Left ventricle myocardium inferior (tissue), 1 donor: ENCODE measurements at regions not wholly inside any gene's neighbourhood (a gene's known extent, or its start where the extent isn't known, plus 50 kb on each side); places are given as distances from the start of the nearest gene placed in this dataset.

Experiments used
- DNase-seq: peaks from one replicate; pipeline ENCODE4 v3.0.0-alpha.2; 2020
- H3K27ac ChIP-seq: fragments of 200-600 bp; replicated peaks from 2 replicates; pipeline ENCODE4 v1.8.0; 2021
- H3K27me3 ChIP-seq: fragments of 200-600 bp; 2 replicates; pipeline ENCODE4 v1.8.0; 2021; ENCODE audit warnings: low read depth
- H3K36me3 ChIP-seq: fragments of 200-600 bp; 2 replicates; pipeline ENCODE4 v1.8.0; 2021
- H3K4me1 ChIP-seq: fragments of 200-600 bp; 2 replicates; pipeline ENCODE4 v1.8.0; 2021
- H3K4me3 ChIP-seq: fragments of 200-600 bp; 2 replicates; pipeline ENCODE4 v1.8.0; 2021; ENCODE audit warnings: mild to moderate bottlenecking, moderate library complexity
- H3K9me3 ChIP-seq: fragments of 200-600 bp; replicated peaks from 2 replicates; pipeline ENCODE4 v1.8.0; 2021
- CTCF ChIP-seq: fragments of 200-600 bp; IDR thresholded peaks from 2 replicates; pipeline ENCODE4 v1.8.0; 2021; ENCODE audit warnings: antibody characterized with exemption, mild to moderate bottlenecking, borderline replicate concordance
- intact Hi-C: fragments of 100-400 bp; cut with micrococcal nuclease; formaldehyde crosslinking; loops from one replicate; pipeline ENCODE4 v1.11.0; 2022
- donor health status: DM: no; HTN: yes; CAD: no; lungs with severe emphysema.

- intact Hi-C loops: no loop called here
- H3K27ac ChIP-seq: no peak overlapping the region
- DNase-seq: no peak
- H3K36me3 ChIP-seq: no peaks in the 10 kb centered on the region
- TF ChIP-seq CTCF: no peak
- H3K4me1 ChIP-seq: no peaks in the 10 kb centered on the region
- H3K27me3 ChIP-seq: peaks cover 48% of the 10 kb centered on the region
- no peak overlapping the region for H3K4me3 ChIP-seq
- no peaks in the 10 kb centered on the region for H3K9me3 ChIP-seq
Measured at GRCh38 chr4:183029365-183029764, 69.7 kb upstream of the WWC2 start.

GRCh38 chr4:183026701-183027100 lies 72.4 kb upstream of the WWC2 start:
- Histone ChIP-seq H3K27me3 (peaks cover 50% of the 10 kb centered on the region), H3K27ac (no peak overlapping the region), H3K36me3 (no peaks in the 10 kb centered on the region), H3K4me3 (no peak overlapping the region), H3K9me3 (no peaks in the 10 kb centered on the region), H3K4me1 (no peaks in the 10 kb centered on the region)
- no peak for DNase-seq
- no peak for TF ChIP-seq CTCF
- intact Hi-C loops: no loop called here

- no peak for DNase-seq
- no peaks in the 10 kb centered on the region for H3K4me1 ChIP-seq
- TF ChIP-seq CTCF: no peak
- no peak overlapping the region for H3K27ac ChIP-seq
- H3K9me3 ChIP-seq: no peaks in the 10 kb centered on the region
- no peak overlapping the region for H3K4me3 ChIP-seq
- no peaks in the 10 kb centered on the region for H3K36me3 ChIP-seq
- H3K27me3 ChIP-seq: peaks cover 68% of the 10 kb centered on the region
- intact Hi-C loops: no loop called here
Measured at GRCh38 chr4:183022617-183023016, 76.4 kb upstream of the WWC2 start.

GRCh38 chr4:183017962-183018361 lies 81.1 kb upstream of the WWC2 start:
- H3K4me3 ChIP-seq: no peak overlapping the region
- DNase-seq: no peak
- H3K27ac ChIP-seq: no peak overlapping the region
- intact Hi-C loops: no loop called here
- H3K27me3 ChIP-seq: peaks cover 90% of the 10 kb centered on the region
- no peaks in the 10 kb centered on the region for H3K9me3 ChIP-seq
- H3K36me3 ChIP-seq: no peaks in the 10 kb centered on the region
- TF ChIP-seq CTCF: no peak
- H3K4me1 ChIP-seq: no peaks in the 10 kb centered on the region

- H3K4me1 ChIP-seq: no peaks in the 10 kb centered on the region
- peaks cover 93% of the 10 kb centered on the region for H3K27me3 ChIP-seq
- no peak for TF ChIP-seq CTCF
- no peak overlapping the region for H3K27ac ChIP-seq
- no peaks in the 10 kb centered on the region for H3K9me3 ChIP-seq
- no peaks in the 10 kb centered on the region for H3K36me3 ChIP-seq
- DNase-seq: peak; percentile 35
- intact Hi-C loops: no loop called here
- no peak overlapping the region for H3K4me3 ChIP-seq
Measured at GRCh38 chr4:183014361-183015084, 84.5 kb upstream of the WWC2 start.

GRCh38 chr4:183013730-183014002 lies 85.4 kb upstream of the WWC2 start:
- no peak for TF ChIP-seq CTCF
- no peaks in the 10 kb centered on the region for H3K9me3 ChIP-seq
- intact Hi-C loops: no loop called here
- no peak overlapping the region for H3K4me3 ChIP-seq
- no peak overlapping the region for H3K27ac ChIP-seq
- peaks cover 93% of the 10 kb centered on the region for H3K27me3 ChIP-seq
- no peak for DNase-seq
- H3K4me1 ChIP-seq: no peaks in the 10 kb centered on the region
- H3K36me3 ChIP-seq: no peaks in the 10 kb centered on the region
